ENCODE measurements at regions not wholly inside any gene's neighbourhood (a gene's known extent, or its start where the extent isn't known, plus 50 kb on each side); places are given as distances from the start of the nearest gene placed in this dataset.
A peak's percentile ranks its signal among the peaks of the same experiment; 100 is the strongest.

GRCh38 chr2:236735825-236736238 lies 166.2 kb downstream of the ACKR3 start:
- intact Hi-C loops (cut with micrococcal nuclease; ENCODE audit: unreplicated experiment): no loop called here
- POLR2A ChIA-PET: no interaction called here

DNA sequence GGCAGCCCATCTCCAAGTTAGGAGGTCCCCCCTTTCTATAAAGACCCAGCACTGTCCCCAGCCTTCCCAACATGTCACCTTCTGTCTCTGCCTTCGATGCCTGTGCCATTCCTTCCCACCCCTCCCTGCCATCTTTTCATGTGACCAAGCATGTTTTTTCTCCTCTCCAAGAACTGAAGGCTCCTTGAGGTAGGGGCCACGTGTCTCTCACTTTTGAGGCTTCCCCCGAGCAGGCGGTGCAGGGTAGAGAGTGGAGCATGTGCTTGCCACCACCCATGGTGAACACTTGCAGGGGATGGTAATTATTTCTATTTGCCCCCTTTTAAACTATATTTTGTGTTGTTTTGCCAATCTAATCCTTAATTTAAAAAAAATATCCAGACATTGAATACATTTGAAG lies 168.4 kb downstream of the ACKR3 start:
- Histone ChIP-seq H2AFZ (ENCODE audit: low read length) (no peak overlapping the region), H3K79me2 (ENCODE audit: insufficient read depth, low read length) (no peaks in the 10 kb centered on the region), H3K4me2 (ENCODE audit: low read depth, low read length) (no peak overlapping the region), H3K9me3 (ENCODE audit: low read length) (no peaks in the 10 kb centered on the region), H3K27me3 (ENCODE audit: control insufficient read depth in 1 of 2, insufficient read depth in 2 of 2, low read length in 2 of 2) (no peaks in the 10 kb centered on the region; a peak in 2 of 5 replicates), H3K4me3 (replicated peaks in 1 of 3; ENCODE audit: insufficient read depth in 1 of 3, low read depth in 2 of 3, low read length in 3 of 3) (no peak overlapping the region), H3K4me1 (ENCODE audit: insufficient read depth, low read length) (no peaks in the 10 kb centered on the region), H3K36me3 (replicated peaks in 1 of 2; ENCODE audit: control insufficient read depth in 1 of 2, insufficient read depth in 2 of 2, low read length in 2 of 2) (no peaks in the 10 kb centered on the region), H3K9ac (ENCODE audit: insufficient read depth, low read depth, low read length) (no peak overlapping the region), H4K20me1 (ENCODE audit: insufficient read depth, low read length) (no peaks in the 10 kb centered on the region), H3K27ac (ENCODE audit: extremely low read length, insufficient read depth, low read length) (no peak overlapping the region)
- BruUV-seq (replicated peaks): no TSS peak
- DNase-seq (ENCODE audit: low spot score): no peak
- FAIRE-seq: no peak
- intact Hi-C loops (cut with micrococcal nuclease; ENCODE audit: unreplicated experiment) (no loop called here), in situ Hi-C loops (cut with HindIII; ENCODE audit: extremely low pct_ligation_motif_present, low pct_unique_long_range_greater_than_20kb) (no loop called here)
- ChIA-PET POLR2A (no interaction called here), CTCF (ENCODE audit: low intra/inter-chr PET ratio, low total read pairs) (no interaction called here)
- ATAC-seq: no peak
- TF ChIP-seq ZNF777 (CRISPR knock-in tag; IDR thresholded peaks at IDR 0.05): no peak
- TF ChIP-seq MNT (IDR thresholded peaks at IDR 0.05): peak; percentile 35
- no peak for TF ChIP-seq ZNF136 (CRISPR knock-in tag; IDR thresholded peaks at IDR 0.05; ENCODE audit: low read depth)
- WGBS (ENCODE audit: low lambda C conversion rate): 28% methylated on average over 4 of the region's 4 CpGs

More at GRCh38 chr2:236735825-236736238, 166.2 kb downstream of the ACKR3 start:
- H3K4me2 ChIP-seq (ENCODE audit: low read depth, low read length): no peak overlapping the region
- FAIRE-seq: no peak
- no TSS peak for BruUV-seq (replicated peaks)
- CTCF ChIA-PET (ENCODE audit: low intra/inter-chr PET ratio, low total read pairs): no interaction called here
- no peak overlapping the region for H3K27ac ChIP-seq (ENCODE audit: extremely low read length, insufficient read depth, low read length)
- H3K4me3 ChIP-seq (replicated peaks in 1 of 3; ENCODE audit: insufficient read depth in 1 of 3, low read depth in 2 of 3, low read length in 3 of 3): no peak overlapping the region
- H2AFZ ChIP-seq (ENCODE audit: low read length): no peak overlapping the region
- H3K9me3 ChIP-seq (ENCODE audit: low read length): no peaks in the 10 kb centered on the region
- no peak for DNase-seq (ENCODE audit: low spot score)
- in situ Hi-C loops (cut with HindIII; ENCODE audit: extremely low pct_ligation_motif_present, low pct_unique_long_range_greater_than_20kb): no loop called here
- TF ChIP-seq SALL1 (CRISPR knock-in tag; IDR thresholded peaks at IDR 0.05): 0 out of 2 replicates have a peak, but pooled peaks have one; percentile 18
- no peak for TF ChIP-seq CCAR2 (optimal IDR thresholded peaks at IDR 0.05; ENCODE audit: low read depth, low read length)
- no peak overlapping the region for H3K9ac ChIP-seq (ENCODE audit: insufficient read depth, low read depth, low read length)
- no peaks in the 10 kb centered on the region for H3K79me2 ChIP-seq (ENCODE audit: insufficient read depth, low read length)
- no peaks in the 10 kb centered on the region; a peak in 2 of 5 replicates for H3K27me3 ChIP-seq (ENCODE audit: control insufficient read depth in 1 of 2, insufficient read depth in 2 of 2, low read length in 2 of 2)
- WGBS (ENCODE audit: low lambda C conversion rate): 13% methylated on average over 6 of the region's 6 CpGs
- no peaks in the 10 kb centered on the region for H4K20me1 ChIP-seq (ENCODE audit: insufficient read depth, low read length)
- ATAC-seq: no peak
- H3K4me1 ChIP-seq (ENCODE audit: insufficient read depth, low read length): no peaks in the 10 kb centered on the region
- no peaks in the 10 kb centered on the region for H3K36me3 ChIP-seq (replicated peaks in 1 of 2; ENCODE audit: control insufficient read depth in 1 of 2, insufficient read depth in 2 of 2, low read length in 2 of 2)

All from HepG2 (cell line).